ENCODE measurements at regions not wholly inside any gene's neighbourhood (a gene's known extent, or its start where the extent isn't known, plus 50 kb on each side); places are given as distances from the start of the nearest gene placed in this dataset.

GRCh38 chr3:117893001-117893400 is 1141.6 kb downstream of the IGSF11 start:
- TF ChIP-seq ZNF114 (CRISPR knock-in tag; IDR thresholded peaks at IDR 0.05), result no peak
- TF ChIP-seq CTCF (conservative IDR thresholded peaks at IDR 0.05; ENCODE audit: low read depth in 2 of 2), result no peak
- no peak for TF ChIP-seq CREB1 (CRISPR knock-in tag; IDR thresholded peaks at IDR 0.05; ENCODE audit: low read depth)
- no peak for TF ChIP-seq REST (IDR thresholded peaks at IDR 0.05; ENCODE audit: unreplicated experiment)
- TF ChIP-seq POLR2AphosphoS5 (IDR thresholded peaks at IDR 0.05; ENCODE audit: low read depth), result no peak
- no peak for TF ChIP-seq EZH2 (IDR thresholded peaks at IDR 0.05; ENCODE audit: low read depth, unreplicated experiment)

Measured in GM23338 (cell line).